ENCODE measurements at regions not wholly inside any gene's neighbourhood (a gene's known extent, or its start where the extent isn't known, plus 50 kb on each side); places are given as distances from the start of the nearest gene placed in this dataset.

DNA sequence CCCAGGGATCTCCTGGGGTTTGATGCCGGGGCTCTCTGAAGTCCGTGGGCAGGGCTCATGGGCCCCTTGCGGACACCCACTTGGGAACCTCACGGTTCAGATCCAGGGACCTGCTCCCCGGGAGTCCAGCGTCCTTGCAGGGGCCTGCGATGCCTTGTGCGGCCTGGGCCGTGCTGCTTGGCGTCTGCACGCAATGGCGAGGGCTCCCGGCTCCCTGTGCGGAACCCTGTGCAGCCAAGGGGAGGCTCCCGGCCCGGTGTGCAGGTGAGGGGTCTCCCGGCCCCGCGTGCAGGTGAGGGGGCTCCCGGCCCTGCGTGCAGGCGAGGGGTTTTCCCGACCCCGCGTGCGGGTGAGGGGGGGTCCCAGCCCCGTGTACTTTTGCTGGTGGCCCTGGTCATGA, 146.7 kb downstream of the DNAJB6 start:
- TF ChIP-seq, protein P1, sequence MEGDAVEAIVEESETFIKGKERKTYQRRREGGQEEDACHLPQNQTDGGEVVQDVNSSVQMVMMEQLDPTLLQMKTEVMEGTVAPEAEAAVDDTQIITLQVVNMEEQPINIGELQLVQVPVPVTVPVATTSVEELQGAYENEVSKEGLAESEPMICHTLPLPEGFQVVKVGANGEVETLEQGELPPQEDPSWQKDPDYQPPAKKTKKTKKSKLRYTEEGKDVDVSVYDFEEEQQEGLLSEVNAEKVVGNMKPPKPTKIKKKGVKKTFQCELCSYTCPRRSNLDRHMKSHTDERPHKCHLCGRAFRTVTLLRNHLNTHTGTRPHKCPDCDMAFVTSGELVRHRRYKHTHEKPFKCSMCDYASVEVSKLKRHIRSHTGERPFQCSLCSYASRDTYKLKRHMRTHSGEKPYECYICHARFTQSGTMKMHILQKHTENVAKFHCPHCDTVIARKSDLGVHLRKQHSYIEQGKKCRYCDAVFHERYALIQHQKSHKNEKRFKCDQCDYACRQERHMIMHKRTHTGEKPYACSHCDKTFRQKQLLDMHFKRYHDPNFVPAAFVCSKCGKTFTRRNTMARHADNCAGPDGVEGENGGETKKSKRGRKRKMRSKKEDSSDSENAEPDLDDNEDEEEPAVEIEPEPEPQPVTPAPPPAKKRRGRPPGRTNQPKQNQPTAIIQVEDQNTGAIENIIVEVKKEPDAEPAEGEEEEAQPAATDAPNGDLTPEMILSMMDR (IDR thresholded peaks at IDR 0.05; ENCODE audit: unreplicated experiment), result no peak
- H3K4me1 Mint-ChIP-seq (ENCODE audit: low read depth), result no peaks in the 10 kb centered on the region
- no peak overlapping the region for H3K27ac Mint-ChIP-seq
- no peak for DNase-seq (ENCODE audit: low spot score, unreplicated experiment)
- no peak overlapping the region for H3K4me3 Mint-ChIP-seq (ENCODE audit: low read depth)
- H3K9me3 Mint-ChIP-seq (ENCODE audit: low read depth), result no peaks in the 10 kb centered on the region
- no peaks in the 10 kb centered on the region for H3K36me3 Mint-ChIP-seq (ENCODE audit: insufficient read depth)
- peaks cover 27% of the 10 kb centered on the region for H3K27me3 Mint-ChIP-seq

DNA sequence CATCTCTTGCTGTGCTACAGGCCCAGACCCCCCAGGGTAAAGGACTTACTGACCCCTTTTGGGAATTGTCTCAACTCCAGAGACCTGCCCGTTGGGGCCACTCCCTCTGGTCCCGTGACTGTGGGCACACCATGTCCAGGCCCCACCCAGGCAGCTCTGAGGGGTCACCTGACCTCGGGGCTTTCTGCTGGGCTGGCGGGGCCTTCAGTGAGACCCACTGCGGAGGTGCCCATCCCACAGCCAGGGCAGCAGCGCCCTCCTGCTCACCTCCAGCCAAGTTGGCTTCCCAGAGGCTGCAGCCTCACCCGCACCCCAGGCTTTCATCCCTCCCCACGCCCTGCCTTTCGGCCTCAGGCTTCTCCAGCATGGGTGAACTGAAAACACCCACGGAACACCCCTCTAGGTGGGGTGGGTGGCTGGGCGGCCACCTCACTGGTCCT, 147.2 kb downstream of the DNAJB6 start:
- H3K9me3 Mint-ChIP-seq (ENCODE audit: low read depth), result no peaks in the 10 kb centered on the region
- no peak overlapping the region for H3K4me3 Mint-ChIP-seq (ENCODE audit: low read depth)
- no peaks in the 10 kb centered on the region for H3K4me1 Mint-ChIP-seq (ENCODE audit: low read depth)
- peaks cover 23% of the 10 kb centered on the region for H3K27me3 Mint-ChIP-seq
- H3K27ac Mint-ChIP-seq, result no peak overlapping the region
- no peaks in the 10 kb centered on the region for H3K36me3 Mint-ChIP-seq (ENCODE audit: insufficient read depth)
- TF ChIP-seq, protein P1 (IDR thresholded peaks at IDR 0.05; ENCODE audit: unreplicated experiment), result no peak
- DNase-seq (ENCODE audit: low spot score, unreplicated experiment), result no peak

DNA sequence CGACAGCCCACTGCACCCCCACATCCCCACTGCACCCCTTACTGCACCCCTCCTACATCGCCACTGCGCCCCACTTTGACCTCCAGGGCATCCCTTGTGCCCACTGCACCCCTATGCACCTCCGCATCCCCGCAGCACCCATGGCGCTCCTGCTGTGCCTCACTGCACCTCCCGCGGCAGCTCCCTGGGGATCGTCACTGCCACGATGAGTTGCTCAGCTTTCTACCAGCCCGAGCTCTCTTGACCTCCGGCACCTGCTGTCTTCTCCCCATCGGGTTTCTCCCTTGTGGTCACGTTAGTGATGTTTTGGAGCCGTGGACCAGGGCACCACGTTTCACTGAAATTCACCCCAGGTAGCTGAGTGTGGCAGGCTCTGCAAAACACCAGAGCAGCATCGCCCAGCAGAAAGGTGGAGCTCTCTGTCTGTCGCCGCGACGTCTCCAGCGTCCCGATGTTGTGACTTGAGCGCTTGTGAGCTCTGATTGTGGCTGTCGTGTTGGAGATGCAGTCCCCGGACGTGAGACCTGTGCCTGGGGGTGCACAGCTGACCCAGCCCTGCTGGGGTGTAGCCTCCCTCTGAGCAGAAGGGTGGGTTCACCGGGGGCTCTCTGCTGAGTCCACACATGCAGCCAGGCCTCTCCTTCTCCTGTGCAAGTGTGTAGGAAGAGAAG, 147.7 kb downstream of the DNAJB6 start:
- TF ChIP-seq, protein P1 (IDR thresholded peaks at IDR 0.05; ENCODE audit: unreplicated experiment), result no peak
- no peak for DNase-seq (ENCODE audit: low spot score, unreplicated experiment)
- Mint-ChIP-seq H3K27ac (no peak overlapping the region), H3K4me3 (ENCODE audit: low read depth) (no peak overlapping the region), H3K36me3 (ENCODE audit: insufficient read depth) (no peaks in the 10 kb centered on the region), H3K27me3 (peaks cover 19% of the 10 kb centered on the region), H3K4me1 (ENCODE audit: low read depth) (no peaks in the 10 kb centered on the region), H3K9me3 (ENCODE audit: low read depth) (no peaks in the 10 kb centered on the region)

DNA sequence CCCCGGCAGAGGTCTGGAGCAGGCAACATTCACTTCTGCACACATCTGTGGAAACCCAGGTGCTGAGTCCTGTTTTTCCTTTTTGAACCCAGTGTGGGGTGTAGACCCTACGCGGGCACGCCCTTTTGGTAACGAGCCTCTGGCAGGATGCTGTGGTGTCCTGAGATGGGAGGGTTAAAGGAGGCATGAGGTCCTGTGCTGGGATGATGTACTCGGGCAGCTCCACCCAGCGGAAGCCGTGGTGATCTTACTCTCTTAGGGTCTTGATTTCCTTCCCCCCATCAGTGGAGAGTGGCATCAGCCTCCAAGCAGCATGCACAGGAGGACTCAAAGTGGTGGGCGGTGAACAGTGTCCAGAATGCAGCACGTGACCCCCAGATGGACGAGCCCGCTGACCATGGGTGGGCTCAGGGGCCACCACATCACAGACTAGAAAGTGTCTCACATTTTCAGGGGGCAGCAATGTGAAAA, 148.6 kb downstream of the DNAJB6 start:
- TF ChIP-seq, protein P1 (IDR thresholded peaks at IDR 0.05; ENCODE audit: unreplicated experiment), result no peak
- Mint-ChIP-seq H3K27me3 (peaks cover 19% of the 10 kb centered on the region), H3K4me1 (ENCODE audit: low read depth) (no peaks in the 10 kb centered on the region), H3K27ac (no peak overlapping the region), H3K36me3 (ENCODE audit: insufficient read depth) (no peaks in the 10 kb centered on the region), H3K4me3 (ENCODE audit: low read depth) (no peak overlapping the region), H3K9me3 (ENCODE audit: low read depth) (no peaks in the 10 kb centered on the region)
- DNase-seq (ENCODE audit: low spot score, unreplicated experiment), result no peak

DNA sequence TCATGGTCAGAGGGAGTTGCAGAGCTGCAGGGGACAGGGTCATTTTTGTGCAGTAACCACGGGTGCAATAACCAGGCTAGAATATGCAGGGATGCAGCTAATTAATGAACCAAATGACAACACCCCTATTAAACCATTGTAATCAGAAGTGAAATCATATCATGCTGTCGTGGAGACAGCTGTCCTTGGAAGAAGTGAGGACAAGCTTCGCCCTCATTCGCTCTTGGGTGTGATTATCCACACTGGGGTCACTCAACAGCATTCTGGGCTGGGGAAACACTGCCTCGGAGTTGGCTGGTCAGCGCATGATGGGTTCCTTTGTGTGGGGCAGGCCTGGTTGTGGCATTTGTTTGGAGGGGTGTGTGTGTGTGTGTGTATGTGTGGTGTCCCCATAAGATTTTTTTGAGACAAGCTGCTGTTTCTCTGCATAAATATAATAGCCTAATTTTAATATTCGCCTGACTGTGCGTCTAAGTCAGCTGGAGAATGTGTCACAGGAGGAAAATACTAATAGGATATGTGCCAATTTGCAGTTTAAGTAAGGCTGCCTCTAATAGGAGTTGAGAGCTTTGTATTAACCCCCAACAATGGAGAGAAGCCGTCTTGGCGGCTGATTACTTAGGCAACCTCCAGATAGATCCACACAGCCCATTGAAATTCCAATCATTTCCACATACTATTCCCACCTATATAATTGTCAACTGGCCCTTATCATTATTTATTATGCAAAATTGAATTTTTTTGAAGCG, 149.4 kb downstream of the DNAJB6 start:
- H3K36me3 Mint-ChIP-seq (ENCODE audit: insufficient read depth), result peaks cover 1% of the 10 kb centered on the region
- H3K9me3 Mint-ChIP-seq (ENCODE audit: low read depth), result peaks cover 8% of the 10 kb centered on the region
- TF ChIP-seq, protein P1 (IDR thresholded peaks at IDR 0.05; ENCODE audit: unreplicated experiment), result no peak
- DNase-seq (ENCODE audit: low spot score, unreplicated experiment), result no peak
- no peaks in the 10 kb centered on the region for H3K4me1 Mint-ChIP-seq (ENCODE audit: low read depth)
- H3K27me3 Mint-ChIP-seq, result peaks cover 19% of the 10 kb centered on the region
- no peak overlapping the region for H3K4me3 Mint-ChIP-seq (ENCODE audit: low read depth)
- no peak overlapping the region for H3K27ac Mint-ChIP-seq

All from progenitor cell of endocrine pancreas (in vitro differentiated cells).